ENCODE measurements at regions not wholly inside any gene's neighbourhood (a gene's known extent, or its start where the extent isn't known, plus 50 kb on each side); places are given as distances from the start of the nearest gene placed in this dataset.

DNA sequence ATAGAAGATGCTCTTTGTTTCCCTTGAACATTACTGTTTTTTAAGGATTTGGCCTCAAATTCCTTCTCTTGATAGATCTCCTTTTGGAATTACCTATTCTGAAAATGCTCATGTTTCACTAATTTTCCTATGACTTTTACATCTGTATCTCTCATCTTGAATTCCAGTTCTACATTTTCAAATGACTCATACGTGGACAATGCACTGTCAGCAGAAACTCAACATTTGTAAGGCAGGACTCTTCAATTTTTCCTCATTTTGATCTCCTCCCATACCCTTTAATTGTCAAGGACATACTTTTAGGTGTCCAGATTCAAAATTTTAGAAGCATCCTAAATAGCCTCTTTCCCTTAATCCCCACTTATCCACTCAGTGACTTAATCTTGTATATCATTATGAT is 341.0 kb upstream of the RASGRP1 start:
- peaks cover 2 to 3% of the 10 kb centered on the region in 2 donors for H3K9me3 ChIP-seq (replicated peaks in 1 of 2; ENCODE audit: control insufficient read depth in 1 of 2, insufficient read depth in 1 of 2, low read length in 2 of 2)
- no peaks in the 10 kb centered on the region for H3K79me2 ChIP-seq (ENCODE audit: insufficient read depth, low read length)
- no peak overlapping the region for H3K4me3 ChIP-seq (replicated peaks in 1 of 3; ENCODE audit: low read depth in 2 of 3, low read length in 3 of 3)
- H3K27me3 ChIP-seq (ENCODE audit: control insufficient read depth in 2 of 2, insufficient read depth in 2 of 2, low read length in 2 of 2) = no peaks in the 10 kb centered on the region
- no peaks in the 10 kb centered on the region for H3K4me1 Mint-ChIP-seq
- peaks cover 2% of the 10 kb centered on the region in 3 donors for H3K27me3 Mint-ChIP-seq (ENCODE audit: low read depth in 3 of 3)
- no peak for DNase-seq
- H3K36me3 Mint-ChIP-seq = no peaks in the 10 kb centered on the region
- H3K4me1 ChIP-seq (ENCODE audit: control insufficient read depth in 1 of 2, insufficient read depth in 2 of 2, low read length in 2 of 2) = no peaks in the 10 kb centered on the region
- no peak overlapping the region for H3K4me3 Mint-ChIP-seq
- no peak overlapping the region for H3K27ac ChIP-seq (ENCODE audit: low read depth in 1 of 2, low read length in 2 of 2)
- H3K27ac Mint-ChIP-seq = no peak overlapping the region
- peaks cover 0 to 12% (median 9%) of the 10 kb centered on the region in 7 donors for H3K9me3 Mint-ChIP-seq
- H3K4me2 ChIP-seq (replicated peaks; ENCODE audit: extremely low read depth, low read length, poor library complexity, severe bottlenecking) = no peak overlapping the region
- H3K36me3 ChIP-seq (replicated peaks in 1 of 2; ENCODE audit: control insufficient read depth in 1 of 2, insufficient read depth in 2 of 2, low read length in 2 of 2) = no peaks in the 10 kb centered on the region
- H2AFZ ChIP-seq (ENCODE audit: insufficient read depth, low read depth, low read length, poor library complexity, severe bottlenecking) = no peak overlapping the region
- no peak overlapping the region for H3K9ac ChIP-seq (ENCODE audit: insufficient read depth, low read length, poor library complexity, severe bottlenecking)
- WGBS (ENCODE audit: insufficient coverage) = 80% methylated on average over 1 of the region's 1 CpG
- intact Hi-C loops (cut with micrococcal nuclease) = no loop called here
- TF ChIP-seq, protein P1, sequence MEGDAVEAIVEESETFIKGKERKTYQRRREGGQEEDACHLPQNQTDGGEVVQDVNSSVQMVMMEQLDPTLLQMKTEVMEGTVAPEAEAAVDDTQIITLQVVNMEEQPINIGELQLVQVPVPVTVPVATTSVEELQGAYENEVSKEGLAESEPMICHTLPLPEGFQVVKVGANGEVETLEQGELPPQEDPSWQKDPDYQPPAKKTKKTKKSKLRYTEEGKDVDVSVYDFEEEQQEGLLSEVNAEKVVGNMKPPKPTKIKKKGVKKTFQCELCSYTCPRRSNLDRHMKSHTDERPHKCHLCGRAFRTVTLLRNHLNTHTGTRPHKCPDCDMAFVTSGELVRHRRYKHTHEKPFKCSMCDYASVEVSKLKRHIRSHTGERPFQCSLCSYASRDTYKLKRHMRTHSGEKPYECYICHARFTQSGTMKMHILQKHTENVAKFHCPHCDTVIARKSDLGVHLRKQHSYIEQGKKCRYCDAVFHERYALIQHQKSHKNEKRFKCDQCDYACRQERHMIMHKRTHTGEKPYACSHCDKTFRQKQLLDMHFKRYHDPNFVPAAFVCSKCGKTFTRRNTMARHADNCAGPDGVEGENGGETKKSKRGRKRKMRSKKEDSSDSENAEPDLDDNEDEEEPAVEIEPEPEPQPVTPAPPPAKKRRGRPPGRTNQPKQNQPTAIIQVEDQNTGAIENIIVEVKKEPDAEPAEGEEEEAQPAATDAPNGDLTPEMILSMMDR (IDR thresholded peaks at IDR 0.05) = no peak
- H4K20me1 ChIP-seq (ENCODE audit: insufficient read depth, low read length) = no peaks in the 10 kb centered on the region

DNA sequence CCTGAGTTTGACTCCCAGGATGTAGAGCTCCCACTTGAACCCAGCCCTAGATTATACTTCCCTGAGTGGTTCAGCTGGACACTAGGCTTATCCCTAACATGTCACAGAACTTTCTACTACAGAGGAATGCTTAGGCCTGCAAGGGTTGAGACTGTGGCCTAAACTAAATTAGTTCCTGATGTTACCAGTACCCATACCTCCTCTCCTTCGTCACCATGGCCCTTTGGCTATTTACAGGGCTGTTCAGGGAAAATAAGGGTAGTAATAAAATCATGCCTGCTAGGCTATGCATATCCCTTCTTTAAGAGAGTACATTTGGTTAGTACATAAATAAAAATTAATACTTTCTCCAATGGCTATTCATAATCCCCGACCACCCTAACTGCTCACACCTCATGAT is 356.4 kb upstream of the RASGRP1 start:
- H3K4me3 Mint-ChIP-seq = no peak overlapping the region
- Histone ChIP-seq H4K20me1 (ENCODE audit: insufficient read depth, low read length) (no peaks in the 10 kb centered on the region), H3K27me3 (ENCODE audit: control insufficient read depth in 2 of 2, insufficient read depth in 2 of 2, low read length in 2 of 2) (no peaks in the 10 kb centered on the region), H3K9ac (ENCODE audit: insufficient read depth, low read length, poor library complexity, severe bottlenecking) (no peak overlapping the region), H3K4me2 (replicated peaks; ENCODE audit: extremely low read depth, low read length, poor library complexity, severe bottlenecking) (no peak overlapping the region), H3K79me2 (ENCODE audit: insufficient read depth, low read length) (no peaks in the 10 kb centered on the region), H2AFZ (ENCODE audit: insufficient read depth, low read depth, low read length, poor library complexity, severe bottlenecking) (no peak overlapping the region), H3K36me3 (replicated peaks in 1 of 2; ENCODE audit: control insufficient read depth in 1 of 2, insufficient read depth in 2 of 2, low read length in 2 of 2) (no peaks in the 10 kb centered on the region), H3K4me1 (ENCODE audit: control insufficient read depth in 1 of 2, insufficient read depth in 2 of 2, low read length in 2 of 2) (no peaks in the 10 kb centered on the region), H3K9me3 (replicated peaks in 1 of 2; ENCODE audit: control insufficient read depth in 1 of 2, insufficient read depth in 1 of 2, low read length in 2 of 2) (no peaks in the 10 kb centered on the region), H3K27ac (ENCODE audit: low read depth in 1 of 2, low read length in 2 of 2) (no peak overlapping the region), H3K4me3 (replicated peaks in 1 of 3; ENCODE audit: low read depth in 2 of 3, low read length in 3 of 3) (no peak overlapping the region)
- TF ChIP-seq, protein P1 (IDR thresholded peaks at IDR 0.05) = no peak
- intact Hi-C loops (cut with micrococcal nuclease) = no loop called here
- peaks cover 0 to 11% (median 1%) of the 10 kb centered on the region in 7 donors for H3K9me3 Mint-ChIP-seq
- H3K4me1 Mint-ChIP-seq = no peaks in the 10 kb centered on the region
- no CpG with 5 or more reads among the region's 2 CpGs for WGBS (ENCODE audit: insufficient coverage)
- no peaks in the 10 kb centered on the region for H3K36me3 Mint-ChIP-seq
- H3K27ac Mint-ChIP-seq = no peak overlapping the region
- DNase-seq = no peak
- H3K27me3 Mint-ChIP-seq (ENCODE audit: low read depth in 3 of 3) = peaks cover 1 to 2% (median 1%) of the 10 kb centered on the region in 3 donors
